ENCODE measurements at regions not wholly inside any gene's neighbourhood (a gene's known extent, or its start where the extent isn't known, plus 50 kb on each side); places are given as distances from the start of the nearest gene placed in this dataset.
A peak's percentile ranks its signal among the peaks of the same experiment; 100 is the strongest.

DNA sequence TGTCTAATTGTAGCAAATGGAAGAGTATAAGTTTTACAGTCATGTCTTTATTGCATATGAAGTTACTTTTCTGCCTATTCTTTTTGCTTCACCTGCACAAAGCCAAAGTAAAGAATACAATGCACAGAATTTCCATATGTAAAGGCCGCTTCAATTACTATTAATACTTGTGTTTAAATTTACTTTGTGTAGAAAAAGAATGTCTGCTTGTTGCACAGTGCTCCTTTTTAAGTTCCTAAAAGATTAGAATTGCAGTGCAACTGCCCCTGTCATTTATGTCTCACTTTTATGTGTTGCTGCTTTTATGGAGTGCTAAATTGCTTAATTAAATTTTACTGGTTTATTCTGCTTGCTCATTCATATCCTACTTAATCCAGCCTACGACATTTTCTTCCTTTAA lies 830.5 kb downstream of the PDHA2 start:
- DNase-seq (ENCODE audit: low read depth, low spot score): no peak

DNA sequence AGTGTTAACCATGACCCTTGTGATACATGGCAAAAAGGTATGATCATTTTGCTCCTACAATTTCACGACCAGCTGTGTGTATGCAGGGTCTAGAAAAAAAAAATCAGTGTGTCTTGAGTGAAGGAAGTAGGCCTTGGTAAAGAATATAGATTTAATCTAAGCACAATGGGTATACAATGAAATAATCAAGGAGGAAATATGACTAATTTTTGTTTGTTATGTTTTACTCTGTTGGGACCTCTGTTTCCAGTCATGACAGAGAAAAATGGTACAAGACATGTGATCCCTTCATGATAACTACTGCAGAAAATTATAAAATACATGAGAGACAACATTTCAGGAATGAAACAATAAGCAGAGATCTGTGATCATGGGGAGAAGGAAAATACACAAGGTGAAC lies 835.5 kb downstream of the PDHA2 start:
- no peak for DNase-seq (ENCODE audit: low read depth, low spot score)

DNA sequence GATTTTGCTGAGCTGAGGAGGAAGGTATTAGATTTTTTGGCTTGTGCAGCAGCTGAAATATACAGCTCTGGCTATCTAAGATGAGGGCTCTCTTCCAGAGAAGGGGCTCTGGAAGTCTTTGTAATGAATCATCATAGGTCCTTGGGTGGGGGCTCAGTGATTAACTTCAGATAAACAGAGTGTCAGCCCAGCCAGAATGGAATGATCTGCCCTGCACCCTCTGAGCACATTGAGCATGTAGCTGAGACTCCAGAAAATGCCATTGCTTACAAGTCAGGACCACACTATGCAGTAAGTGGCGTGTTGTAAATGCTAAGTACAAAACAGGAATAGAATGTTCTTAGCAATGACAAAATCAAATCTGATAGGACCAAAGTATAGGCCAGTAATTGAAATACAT lies 836.0 kb downstream of the PDHA2 start:
- DNase-seq (ENCODE audit: low read depth, low spot score): peak; percentile 71

DNA sequence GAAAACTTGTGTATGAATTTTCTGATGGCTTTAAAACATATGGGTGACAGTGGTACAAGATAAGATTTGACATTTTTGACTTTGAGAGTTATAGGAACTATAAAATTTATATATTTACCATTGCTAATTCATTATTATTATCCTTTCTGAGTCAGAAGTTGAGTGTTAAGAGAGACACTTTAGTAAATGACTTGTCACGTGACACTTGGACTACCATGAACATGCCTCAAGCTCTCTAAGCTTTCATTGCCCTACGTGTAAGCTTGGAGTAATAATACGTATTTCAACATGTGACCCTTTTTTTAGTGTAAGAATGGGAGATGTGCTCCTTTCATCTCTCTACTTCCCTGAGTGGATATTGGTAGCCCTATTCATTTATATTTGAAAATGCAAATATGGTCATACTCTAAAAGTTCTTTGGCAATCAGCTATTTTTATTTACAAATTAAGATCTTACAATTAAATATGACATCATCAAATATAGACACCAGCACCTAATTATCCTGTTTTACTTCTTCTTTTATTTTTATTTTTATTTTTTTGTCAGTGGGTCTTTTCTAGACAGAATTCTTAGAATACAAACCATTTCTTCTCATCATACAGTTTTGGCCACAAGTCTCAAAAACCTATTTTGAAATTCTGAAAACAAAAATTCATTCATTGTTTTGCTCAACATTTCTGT lies 837.0 kb downstream of the PDHA2 start:
- DNase-seq (ENCODE audit: low read depth, low spot score): no peak

DNA sequence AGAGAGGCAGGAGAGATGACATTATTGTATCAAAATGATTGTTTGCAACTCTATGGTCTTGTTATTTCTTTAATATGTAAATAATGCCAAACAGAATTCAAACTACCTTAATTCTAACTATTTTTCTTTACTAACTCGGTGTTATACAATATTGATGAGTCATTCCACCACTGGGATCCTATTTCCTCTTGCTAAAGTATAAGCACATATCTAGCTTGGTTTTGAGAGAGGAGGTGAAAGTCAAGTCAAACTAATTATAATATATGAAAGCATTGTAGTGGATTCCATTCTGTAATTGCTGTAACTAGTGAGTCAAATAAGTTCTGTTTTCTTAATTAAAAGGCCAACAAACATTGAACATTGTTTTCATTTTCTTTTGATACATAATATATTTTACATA lies 837.6 kb downstream of the PDHA2 start:
- peak; percentile 36 for DNase-seq (ENCODE audit: low read depth, low spot score)

DNA sequence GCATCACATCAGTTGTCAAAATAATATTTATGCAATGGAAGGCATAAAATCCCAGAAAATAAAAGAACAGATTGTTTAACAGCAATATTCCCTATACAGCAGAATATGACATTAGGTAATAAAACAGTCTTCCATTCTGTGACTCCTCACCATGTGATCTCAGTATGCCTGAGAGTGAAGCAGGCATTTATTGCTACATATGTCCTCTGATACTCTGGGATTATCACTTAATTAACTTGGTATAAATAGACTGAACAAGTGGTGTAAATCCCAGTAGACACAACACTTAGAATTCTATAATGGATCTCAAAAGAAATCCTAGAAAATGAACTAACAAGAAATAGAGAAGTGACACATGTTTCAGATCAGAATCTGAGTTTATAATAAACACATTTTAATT lies 841.3 kb downstream of the PDHA2 start:
- no peak for DNase-seq (ENCODE audit: low read depth, low spot score)

DNA sequence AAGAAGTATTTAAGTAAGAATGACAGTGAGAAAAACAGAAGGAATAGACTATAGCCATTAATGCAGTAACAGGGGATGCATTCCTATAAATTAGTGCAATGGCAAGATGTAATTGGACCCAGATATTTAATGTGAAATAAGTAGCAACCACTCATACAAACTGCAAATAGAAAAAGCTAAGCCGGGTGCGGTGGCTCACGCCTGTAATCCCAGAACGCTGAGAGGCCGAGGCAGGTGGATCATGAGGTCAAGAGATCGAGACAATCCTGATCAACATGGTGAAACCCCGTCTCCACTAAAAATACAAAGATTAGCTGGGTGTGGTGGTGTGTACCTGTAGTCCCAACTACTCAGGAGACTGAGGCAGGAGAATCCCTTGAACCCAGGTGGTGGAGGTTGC lies 845.8 kb downstream of the PDHA2 start:
- DNase-seq (ENCODE audit: low read depth, low spot score): no peak

DNA sequence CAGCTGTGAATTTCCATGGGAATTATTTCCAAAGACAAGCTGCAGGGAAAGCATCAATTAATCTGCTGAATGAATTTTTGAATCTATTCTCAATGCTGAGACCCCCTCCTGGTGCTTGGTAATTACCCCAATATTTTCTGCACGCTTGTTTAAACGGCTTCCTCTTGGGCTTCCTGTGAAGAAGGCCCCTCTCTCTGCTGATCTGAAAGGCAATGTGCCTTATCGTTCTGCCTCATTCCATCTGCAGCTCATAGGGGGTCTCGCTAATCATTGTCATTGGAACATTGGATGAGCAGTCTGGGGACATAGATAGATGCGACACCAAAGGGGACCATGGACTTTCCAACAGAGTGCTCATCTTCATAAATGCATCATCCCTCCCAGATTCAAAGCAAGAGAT lies 851.6 kb downstream of the PDHA2 start:
- DNase-seq (ENCODE audit: low read depth, low spot score): no peak

DNA sequence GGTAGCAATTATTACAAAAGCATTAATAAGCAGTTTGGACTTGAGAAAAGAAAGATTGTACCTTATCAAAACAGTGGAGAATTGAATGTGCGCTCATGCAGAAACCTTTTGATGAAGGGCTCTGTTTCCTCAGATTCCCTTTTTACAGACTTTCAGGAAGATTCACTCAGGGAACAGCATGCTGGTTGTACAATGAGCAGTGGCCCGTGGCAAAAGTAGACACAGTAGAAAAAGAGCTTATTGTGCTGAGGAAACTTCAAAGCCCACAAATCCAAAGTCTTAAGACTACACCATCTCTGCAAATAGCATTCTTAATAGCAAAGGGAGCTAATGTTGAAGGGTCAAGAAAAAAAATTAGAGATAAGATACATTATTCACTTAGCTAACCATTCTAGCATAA lies 858.9 kb downstream of the PDHA2 start:
- DNase-seq (ENCODE audit: low read depth, low spot score): peak; percentile 3

DNA sequence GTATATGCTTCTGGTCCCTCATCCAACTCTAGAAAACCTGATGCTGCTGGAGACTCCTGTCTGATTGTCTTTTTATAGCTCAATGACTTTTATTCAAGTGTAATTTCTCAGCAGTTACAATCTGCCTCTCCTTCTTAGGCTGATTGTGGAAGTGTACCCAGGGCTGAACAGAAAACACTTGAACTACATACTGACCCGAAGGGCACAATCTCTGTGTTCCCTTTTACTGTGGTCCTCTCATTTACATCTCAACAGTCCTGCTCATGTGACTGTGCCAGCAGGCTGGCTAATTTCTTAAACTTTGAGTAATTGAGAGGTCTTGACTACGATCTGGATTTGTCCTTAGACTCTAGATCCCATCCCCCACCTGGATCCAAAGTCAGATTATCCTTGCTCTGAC lies 863.4 kb downstream of the PDHA2 start:
- no peak for DNase-seq (ENCODE audit: low read depth, low spot score)

DNA sequence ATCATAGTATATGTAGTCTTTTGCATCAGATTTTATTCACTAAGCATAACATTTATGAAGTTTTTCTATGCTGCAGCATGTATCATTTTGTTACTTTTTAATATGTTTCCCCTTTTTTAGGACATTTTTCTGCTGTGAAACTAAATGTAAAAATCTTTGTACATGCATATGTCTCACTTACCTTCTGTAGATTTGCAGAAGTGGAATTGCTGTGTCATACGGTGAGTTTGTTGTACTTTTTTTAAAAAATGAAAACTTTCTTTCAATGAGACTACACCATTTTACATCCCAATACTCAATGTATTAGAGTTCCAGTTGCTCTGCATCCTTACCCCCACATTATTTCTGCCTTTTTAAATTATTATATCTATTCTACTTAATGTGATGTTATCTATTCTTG lies 868.9 kb downstream of the PDHA2 start:
- no peak for DNase-seq (ENCODE audit: low read depth, low spot score)

DNA sequence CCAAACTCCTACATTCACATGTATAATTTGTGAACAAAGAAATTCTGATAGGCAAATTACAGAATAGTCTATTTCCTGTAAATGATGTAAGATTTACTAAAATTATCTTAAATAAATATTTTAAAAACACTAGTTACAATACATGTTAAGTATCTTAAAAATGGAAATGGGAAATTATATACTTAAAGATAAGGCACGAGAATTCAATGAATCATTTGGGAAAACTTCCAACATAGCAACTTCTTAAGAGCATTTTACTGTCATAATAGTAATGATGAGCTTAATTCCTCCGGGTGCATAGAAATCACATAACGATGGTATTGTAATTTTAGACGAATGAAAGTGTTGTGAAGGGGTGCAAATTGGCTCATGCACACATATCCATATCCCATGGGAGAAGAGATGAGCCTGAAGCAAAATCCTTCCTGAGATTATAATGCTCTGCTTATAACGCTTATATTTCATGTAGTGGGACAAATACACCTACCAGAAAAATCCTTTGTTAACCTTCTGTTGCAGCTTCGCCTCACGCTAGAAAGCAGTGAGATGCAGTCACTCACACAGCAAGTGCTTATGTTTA lies 873.5 kb downstream of the PDHA2 start:
- no peak for DNase-seq (ENCODE audit: low read depth, low spot score)

DNA sequence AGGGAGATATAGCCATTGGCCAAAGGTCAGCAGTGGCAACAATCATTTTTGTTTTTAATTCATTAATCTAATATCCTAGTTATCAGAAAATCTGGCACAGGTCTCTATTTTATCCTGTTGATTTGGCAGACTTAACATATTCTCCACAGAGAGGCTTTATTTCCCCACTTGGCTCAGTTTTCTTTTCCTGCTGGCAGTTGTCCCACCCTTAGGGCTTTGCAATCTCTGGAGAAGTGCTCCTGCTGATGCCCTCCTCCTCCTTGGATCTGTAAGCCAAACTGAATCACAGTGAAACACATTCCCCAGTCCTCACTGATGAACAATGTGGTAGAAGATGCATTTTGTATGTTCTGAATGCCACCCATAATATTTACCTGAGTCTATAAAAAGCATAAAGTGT lies 889.7 kb downstream of the PDHA2 start:
- DNase-seq (ENCODE audit: low read depth, low spot score): peak; percentile 75

DNA sequence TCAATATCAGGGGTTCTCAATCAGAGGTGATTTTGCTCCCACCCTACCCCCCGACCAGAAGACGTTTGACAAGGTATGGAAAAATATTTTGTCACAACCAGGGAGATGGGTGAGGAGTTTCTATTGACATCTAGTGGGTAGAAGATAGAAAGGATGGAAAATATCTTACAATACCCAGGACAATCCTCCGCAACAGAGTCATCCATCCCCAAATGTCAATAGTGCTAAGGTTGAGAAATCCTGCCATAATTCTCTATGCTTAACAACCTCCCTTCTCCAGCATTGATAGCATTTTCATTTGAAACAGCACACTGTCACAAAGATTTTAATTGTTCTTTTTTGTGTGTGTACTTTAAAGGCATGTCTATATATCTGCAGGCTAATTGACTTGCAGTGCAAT lies 890.5 kb downstream of the PDHA2 start:
- DNase-seq (ENCODE audit: low read depth, low spot score): no peak

DNA sequence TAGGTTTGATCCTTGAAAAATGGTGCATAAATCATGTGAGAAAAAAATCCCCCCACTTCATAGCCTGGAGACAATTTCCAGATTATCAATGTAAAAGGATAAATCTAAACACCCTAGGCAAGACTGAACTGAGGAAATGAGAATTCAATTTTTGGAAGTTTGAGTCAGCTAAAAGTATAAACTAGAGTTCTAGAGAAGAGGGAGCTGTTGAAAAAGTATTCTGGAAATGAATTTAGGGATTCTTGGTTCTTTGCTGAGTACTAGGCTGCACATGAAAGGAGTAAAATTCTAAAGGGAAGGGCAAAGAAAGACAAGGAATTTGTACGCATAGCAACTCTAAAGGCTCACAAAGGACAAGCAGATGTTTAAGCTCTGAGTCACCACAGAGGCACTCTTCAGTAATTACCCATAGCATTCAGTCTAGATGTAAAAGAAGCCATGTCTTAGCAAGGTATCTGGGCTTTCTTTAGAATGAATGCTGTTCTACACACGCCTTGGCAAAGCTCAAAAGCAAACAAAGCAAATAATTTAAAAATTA lies 896.5 kb downstream of the PDHA2 start:
- DNase-seq (ENCODE audit: low read depth, low spot score): peak; percentile 90

DNA sequence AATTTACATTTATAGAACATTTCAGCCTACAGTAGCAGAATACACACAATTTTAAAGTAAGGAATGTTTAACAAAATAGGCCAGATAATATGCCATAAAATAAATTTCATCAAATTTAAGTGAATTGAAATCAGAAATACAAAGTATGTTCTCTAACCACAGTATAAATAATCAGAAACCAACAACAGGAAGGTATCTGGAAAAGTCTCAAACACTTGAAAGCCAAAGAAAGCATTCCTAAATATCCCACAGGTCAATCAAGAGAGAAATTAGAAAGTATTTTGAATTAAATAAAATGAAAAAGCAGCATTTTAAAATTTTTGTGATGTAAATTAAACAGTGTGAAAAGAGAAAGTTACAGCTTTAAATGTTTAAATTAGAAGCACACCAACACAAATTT lies 899.2 kb downstream of the PDHA2 start:
- peak; percentile 65 for DNase-seq (ENCODE audit: low read depth, low spot score)

DNA sequence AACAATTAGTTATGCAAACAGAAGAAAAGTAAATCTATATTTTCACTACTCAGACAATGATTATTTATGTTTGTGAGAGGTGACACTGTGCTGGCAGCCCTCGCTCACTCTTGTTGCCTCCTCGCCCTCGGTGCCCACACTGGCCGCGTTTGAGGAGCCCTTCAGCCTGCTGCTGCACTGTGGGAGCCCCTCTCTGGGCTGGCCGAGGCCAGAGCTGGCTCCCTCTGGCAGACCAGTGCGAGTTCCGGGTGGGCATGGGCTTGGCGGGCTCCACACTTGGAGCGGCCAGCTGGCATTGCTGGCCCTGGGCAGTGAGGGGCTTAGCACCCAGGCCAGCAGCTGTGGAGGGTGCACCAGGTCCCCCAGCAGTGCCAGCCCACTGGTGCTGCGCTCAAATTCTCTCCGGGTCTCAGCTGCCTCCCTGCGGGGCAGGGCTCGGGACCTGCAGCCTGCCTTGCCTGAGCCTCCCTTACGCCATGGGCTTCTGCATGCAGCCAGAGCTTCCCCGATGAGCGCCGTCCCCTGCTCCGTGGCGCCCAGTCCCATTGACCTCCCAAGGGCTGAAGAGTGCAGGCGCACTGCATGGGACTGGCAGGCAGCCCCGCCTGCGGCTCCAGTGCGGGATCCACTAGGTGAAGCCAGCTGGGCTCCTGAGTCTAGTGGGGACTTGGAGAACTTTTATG lies 902.6 kb downstream of the PDHA2 start:
- no peak for DNase-seq (ENCODE audit: low read depth, low spot score)

DNA sequence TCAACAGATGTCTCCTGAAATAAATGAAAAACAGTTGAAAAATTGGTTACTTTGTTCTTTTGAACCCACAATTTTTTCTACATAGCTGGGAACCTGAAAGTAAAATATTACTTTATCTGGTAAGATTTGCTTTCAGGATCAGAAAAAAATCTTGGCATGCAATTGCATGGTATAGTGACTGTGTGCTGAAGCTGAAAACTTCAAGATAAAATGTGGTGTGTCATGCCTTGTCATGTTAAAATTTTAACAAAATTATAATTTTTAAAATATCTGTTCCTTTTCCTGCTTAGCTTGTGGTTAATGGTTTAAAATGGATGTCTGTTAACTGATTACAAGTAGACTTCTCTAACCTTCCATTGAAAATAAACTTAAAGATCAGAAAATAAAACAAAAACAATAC lies 904.8 kb downstream of the PDHA2 start:
- no peak for DNase-seq (ENCODE audit: low read depth, low spot score)

DNA sequence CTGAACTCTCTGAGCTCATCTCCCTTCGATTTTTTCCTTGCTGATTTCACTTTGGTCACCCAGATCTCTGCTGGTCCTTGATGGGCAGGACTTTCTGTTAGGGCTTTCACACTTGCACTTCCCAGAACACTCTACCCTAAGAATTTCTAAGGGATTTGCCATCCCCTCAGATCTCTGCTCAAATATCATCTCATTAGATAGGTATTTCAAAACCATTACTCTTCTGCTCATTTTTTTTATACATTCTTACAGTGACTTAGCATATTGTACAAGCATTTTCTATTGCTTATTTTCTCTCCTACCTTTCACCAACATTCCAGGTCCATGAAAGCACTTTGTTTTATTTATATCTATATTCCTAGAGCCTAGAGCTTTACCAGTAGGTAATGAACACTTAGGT lies 913.3 kb downstream of the PDHA2 start:
- DNase-seq (ENCODE audit: low read depth, low spot score): peak; percentile 19

DNA sequence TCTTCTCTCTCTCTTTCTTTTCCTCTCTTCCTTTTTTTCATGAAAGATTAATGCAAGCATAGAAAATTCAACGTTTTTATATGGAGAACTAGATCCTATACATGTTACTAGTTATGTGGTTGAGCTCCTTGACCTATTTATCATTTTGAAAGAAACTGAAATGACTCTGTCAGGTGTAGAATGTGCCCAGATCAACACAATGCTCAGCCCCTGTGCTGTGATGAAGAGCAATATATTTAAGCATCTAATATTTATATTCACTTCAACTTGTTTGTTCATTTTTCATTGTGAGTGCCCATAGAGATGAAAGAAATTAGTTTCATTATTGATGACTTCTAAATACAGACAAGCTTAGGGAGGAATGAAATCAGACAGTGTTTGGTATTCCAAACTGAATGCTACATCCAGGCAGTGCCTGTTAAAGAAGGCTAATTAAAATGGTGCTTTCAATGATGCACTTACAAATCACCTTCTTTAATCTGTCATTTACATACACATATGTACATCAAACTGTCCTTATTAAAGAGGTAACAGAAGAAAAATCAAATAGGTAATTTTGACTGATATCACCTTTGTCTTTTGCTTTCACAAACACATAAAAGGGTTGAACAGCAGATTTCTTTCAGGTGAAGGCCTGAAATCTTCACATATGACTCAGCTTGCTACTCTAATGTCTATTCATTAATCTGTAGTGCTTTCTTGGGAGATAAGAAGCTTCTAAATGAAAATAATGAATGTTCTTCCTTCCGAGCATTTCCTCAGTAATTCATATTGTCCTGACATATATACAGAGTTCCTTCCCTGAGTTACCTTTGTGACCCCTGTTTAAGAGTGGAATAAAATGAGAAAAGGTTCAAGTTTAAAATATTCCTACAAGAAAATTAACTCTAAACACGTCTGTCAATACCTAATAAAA lies 915.9 kb downstream of the PDHA2 start:
- no peak for DNase-seq (ENCODE audit: low read depth, low spot score)

DNA sequence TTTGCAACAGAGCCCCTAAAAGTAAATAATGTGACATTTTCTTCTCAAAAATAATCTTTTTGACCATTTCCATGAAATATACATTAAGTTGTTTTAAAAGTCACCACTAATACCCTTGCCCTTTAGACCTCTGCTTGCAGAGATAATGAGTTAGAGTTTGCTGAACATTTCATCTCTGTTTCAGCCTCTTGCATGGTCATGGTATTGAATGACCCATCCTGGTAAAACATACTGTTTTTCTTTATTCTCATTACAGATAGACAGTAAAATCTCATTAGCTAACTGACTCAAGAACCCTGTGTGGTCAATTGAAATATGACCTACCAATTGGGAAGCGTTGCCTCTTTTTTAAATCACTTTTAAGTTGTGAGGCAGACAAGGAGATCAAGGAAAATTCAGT lies 916.7 kb downstream of the PDHA2 start:
- no peak for DNase-seq (ENCODE audit: low read depth, low spot score)

DNA sequence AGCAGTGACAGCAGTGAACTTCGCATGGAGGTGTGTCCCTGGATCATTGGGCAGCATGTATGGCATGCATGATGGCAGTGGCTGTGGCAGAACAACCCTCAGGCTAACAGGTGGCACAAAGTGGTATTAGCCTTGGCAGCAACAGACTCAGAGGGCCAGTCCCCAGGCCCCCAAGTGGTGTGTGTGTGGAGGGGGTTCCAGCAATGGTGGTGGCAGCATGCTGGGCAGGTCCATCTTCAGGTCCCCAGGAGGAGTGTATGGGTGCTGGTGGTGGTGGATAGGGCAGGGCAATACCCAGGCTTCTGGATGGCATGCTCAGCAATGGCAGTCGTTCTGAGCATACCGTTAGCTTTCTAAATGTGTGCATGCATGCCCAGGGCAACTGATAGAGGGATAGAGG lies 923.7 kb downstream of the PDHA2 start:
- DNase-seq (ENCODE audit: low read depth, low spot score): no peak

Measured in astrocyte of the hippocampus (primary cell).